ENCODE measurements at regions not wholly inside any gene's neighbourhood (a gene's known extent, or its start where the extent isn't known, plus 50 kb on each side); places are given as distances from the start of the nearest gene placed in this dataset.
A peak's percentile ranks its signal among the peaks of the same experiment; 100 is the strongest.

- TF ChIP-seq SNAPC4 (CRISPR knock-in tag; IDR thresholded peaks at IDR 0.05): no peak
- TF ChIP-seq DMAP1 (CRISPR knock-in tag; IDR thresholded peaks at IDR 0.05): no peak
- peak; percentile 51; the same call in 1 of the 2 replicates for TF ChIP-seq ZSCAN5A (CRISPR knock-in tag; IDR thresholded peaks at IDR 0.05; ENCODE audit: borderline replicate concordance)
- TF ChIP-seq SMYD3 (CRISPR knock-in tag; IDR thresholded peaks at IDR 0.05): 0 out of 2 replicates have a peak, but pooled peaks have one; percentile 49
- 0 out of 2 replicates have a peak, but pooled peaks have one; percentile 29 for TF ChIP-seq CSRNP1 (CRISPR knock-in tag; IDR thresholded peaks at IDR 0.05)
- peak; percentile 96 for TF ChIP-seq ZKSCAN5 (CRISPR knock-in tag; IDR thresholded peaks at IDR 0.05)
- no peak for TF ChIP-seq ZNF205 (CRISPR knock-in tag; IDR thresholded peaks at IDR 0.05)
- 0 out of 2 replicates have a peak, but pooled peaks have one; percentile 40 for TF ChIP-seq THAP7 (CRISPR knock-in tag; IDR thresholded peaks at IDR 0.05)
- peak; percentile 79; the same call in 1 of the 2 replicates for TF ChIP-seq HOMEZ (CRISPR knock-in tag; IDR thresholded peaks at IDR 0.05; ENCODE audit: low read depth)
- peak; percentile 73 for TF ChIP-seq AHDC1 (CRISPR knock-in tag; IDR thresholded peaks at IDR 0.05; ENCODE audit: borderline replicate concordance)
- TF ChIP-seq ZBTB3 (CRISPR knock-in tag; IDR thresholded peaks at IDR 0.05; ENCODE audit: borderline replicate concordance, low read depth): 0 out of 2 replicates have a peak, but pooled peaks have one; percentile 63
Observed at GRCh38 chr1:168476588-168477385, 67.0 kb downstream of the XCL2 start (continued).
